Colonic mucosa (tissue), 4 donors: ENCODE measurements at regions not wholly inside any gene's neighbourhood (a gene's known extent, or its start where the extent isn't known, plus 50 kb on each side); places are given as distances from the start of the nearest gene placed in this dataset.

Experiments used
- DNase-seq: peaks from one replicate; pipeline ENCODE4 v3.0.0-alpha.2; 2020
- H3K27ac ChIP-seq: fragments of 200-600 bp; one replicate; pipeline ENCODE4 v1.8.0; 2021
- H3K27me3 ChIP-seq: fragments of 200-600 bp; one replicate; pipeline ENCODE4 v1.8.0; 2021
- H3K36me3 ChIP-seq: fragments of 200-600 bp; one replicate; pipeline ENCODE4 v1.8.0; 2021
- H3K4me1 ChIP-seq: fragments of 200-600 bp; one replicate; pipeline ENCODE4 v1.8.0; 2021; ENCODE audit warnings: mild to moderate bottlenecking
- H3K4me3 ChIP-seq: fragments of 200-600 bp; one replicate; pipeline ENCODE4 v1.8.0; 2021
- H3K9ac ChIP-seq, 2 donors: one replicate each; pipeline ENCODE4 v1.7.0; 2013; ENCODE audit warnings: control low read depth in 2 of 2, low read depth in 2 of 2, low read length in 2 of 2
- H3K9me3 ChIP-seq: fragments of 200-600 bp; one replicate; pipeline ENCODE4 v1.8.0; 2021
- CTCF ChIP-seq: fragments of 200-600 bp; IDR thresholded peaks from one replicate; pipeline ENCODE4 v1.8.0; 2022; ENCODE audit warnings: antibody characterized with exemption, mild to moderate bottlenecking
- intact Hi-C: fragments of 100-400 bp; cut with DNase I; formaldehyde crosslinking; loops from one replicate; pipeline ENCODE4 v1.14.1; 2022
- donor health status: healthy.
- donor health status: DM: no; HTN: no; CAD: no.
- donor health status: DM: no; HTN: no; CAD: no.

GRCh38 chr3:176879710-176880109 is 317.6 kb downstream of the TBL1XR1 start:
- intact Hi-C loops = no loop called here

DNA sequence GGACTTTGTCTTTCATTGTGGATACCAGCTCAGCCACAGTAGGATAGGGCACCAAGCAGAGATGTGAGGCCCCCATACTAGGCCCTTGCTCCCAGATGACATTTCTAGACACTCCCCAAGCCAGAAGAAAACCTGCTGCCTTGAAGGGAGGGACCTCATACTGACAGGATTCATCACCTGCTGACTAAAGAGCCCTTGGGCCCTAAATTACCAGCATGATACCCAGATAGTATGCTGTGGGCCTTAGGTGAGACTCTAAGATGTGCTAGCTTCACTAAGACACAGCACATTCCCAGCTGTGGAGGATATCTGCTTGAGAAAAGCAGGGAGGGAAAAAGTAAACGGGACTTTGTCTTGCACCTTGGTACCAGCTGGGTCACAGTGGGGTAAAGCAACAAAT is 324.0 kb downstream of the TBL1XR1 start:
- no peak for TF ChIP-seq CTCF
- Histone ChIP-seq H3K4me3 (no peak overlapping the region), H3K9ac (no peak overlapping the region), H3K9me3 (no peaks in the 10 kb centered on the region), H3K27me3 (no peaks in the 10 kb centered on the region), H3K36me3 (no peaks in the 10 kb centered on the region), H3K4me1 (no peaks in the 10 kb centered on the region), H3K27ac (no peak overlapping the region)
- DNase-seq = no peak
- intact Hi-C loops = loop anchor here (2.0 kb wide), 1 partner anchor 66 kb away; no protein-coding TSS in a partner anchor

More at GRCh38 chr3:176879710-176880109, 317.6 kb downstream of the TBL1XR1 start:
- H3K36me3 ChIP-seq = no peaks in the 10 kb centered on the region
- no peaks in the 10 kb centered on the region for H3K27me3 ChIP-seq
- no peak overlapping the region for H3K27ac ChIP-seq
- no peaks in the 10 kb centered on the region for H3K9me3 ChIP-seq
- no peak for DNase-seq
- no peak for TF ChIP-seq CTCF
- H3K4me1 ChIP-seq = no peaks in the 10 kb centered on the region
- no peak overlapping the region for H3K9ac ChIP-seq
- H3K4me3 ChIP-seq = no peak overlapping the region

DNA sequence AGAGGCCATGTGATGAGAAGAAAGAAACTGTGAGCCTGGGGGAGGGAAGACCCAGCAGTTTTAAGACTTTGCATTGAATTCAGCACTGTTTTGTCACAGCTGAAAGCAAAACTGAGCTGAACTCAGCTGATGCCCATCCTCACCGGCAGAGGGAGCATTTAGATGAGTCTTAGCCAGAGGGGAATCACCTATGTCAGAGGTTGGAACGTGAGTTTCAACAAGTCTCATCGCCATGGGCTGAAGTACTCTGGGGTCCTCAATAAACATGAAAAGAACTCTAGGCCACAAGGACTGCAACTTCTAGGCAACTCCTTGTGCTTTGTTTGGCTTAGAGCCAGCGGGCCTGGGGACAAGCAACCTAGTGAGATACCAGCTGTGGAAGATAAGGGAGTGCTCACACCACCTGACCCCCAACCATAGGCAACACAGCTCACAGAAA is 324.5 kb downstream of the TBL1XR1 start:
- DNase-seq = peak; percentile 58
- Histone ChIP-seq H3K4me1 (no peaks in the 10 kb centered on the region), H3K9me3 (no peaks in the 10 kb centered on the region), H3K27ac (no peak overlapping the region), H3K4me3 (no peak overlapping the region), H3K27me3 (no peaks in the 10 kb centered on the region), H3K36me3 (no peaks in the 10 kb centered on the region), H3K9ac (no peak overlapping the region)
- peak; percentile 72 for TF ChIP-seq CTCF
- intact Hi-C loops = loop anchor here (2.0 kb wide), 1 partner anchor 66 kb away; no protein-coding TSS in a partner anchor

DNA sequence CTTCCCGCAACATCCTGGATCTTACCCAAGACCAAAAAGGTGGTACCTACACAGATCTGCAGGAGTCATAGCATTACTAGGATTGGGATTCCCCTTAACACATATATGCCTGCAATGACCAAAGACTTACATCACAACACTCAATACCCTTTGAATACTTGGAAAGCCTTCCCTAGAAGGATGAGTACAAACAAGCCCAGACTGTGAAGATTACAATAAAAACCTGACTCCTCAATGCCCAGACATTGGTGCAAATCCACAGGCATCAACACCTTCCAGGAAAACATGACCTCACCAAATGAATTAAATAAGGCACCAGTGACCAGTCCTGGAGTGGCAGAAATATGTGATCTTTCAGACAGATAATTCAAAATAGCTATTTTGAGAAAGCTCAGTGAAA is 326.8 kb downstream of the TBL1XR1 start:
- no peaks in the 10 kb centered on the region for H3K4me1 ChIP-seq
- H3K9me3 ChIP-seq = no peaks in the 10 kb centered on the region
- no peak overlapping the region for H3K9ac ChIP-seq
- intact Hi-C loops = no loop called here
- no peak overlapping the region for H3K27ac ChIP-seq
- H3K36me3 ChIP-seq = no peaks in the 10 kb centered on the region
- no peaks in the 10 kb centered on the region for H3K27me3 ChIP-seq
- no peak overlapping the region for H3K4me3 ChIP-seq
- DNase-seq = no peak
- TF ChIP-seq CTCF = no peak

GRCh38 chr3:176867681-176868663 is 329.3 kb downstream of the TBL1XR1 start:
- TF ChIP-seq CTCF = no peak
- H3K9ac ChIP-seq = no peak overlapping the region
- no peak overlapping the region for H3K4me3 ChIP-seq
- no peaks in the 10 kb centered on the region for H3K4me1 ChIP-seq
- no peaks in the 10 kb centered on the region for H3K9me3 ChIP-seq
- H3K27me3 ChIP-seq = no peaks in the 10 kb centered on the region
- peak; percentile 71 for DNase-seq
- intact Hi-C loops = no loop called here
- no peak overlapping the region for H3K27ac ChIP-seq
- no peaks in the 10 kb centered on the region for H3K36me3 ChIP-seq
